Liver (tissue), 7 donors: ENCODE measurements at regions not wholly inside any gene's neighbourhood (a gene's known extent, or its start where the extent isn't known, plus 50 kb on each side); places are given as distances from the start of the nearest gene placed in this dataset.

Experiments
- DNase-seq: peaks from one replicate; pipeline ENCODE4 v3.0.0-alpha.2; 2017; ENCODE audit warnings: low spot score
- H3K27ac ChIP-seq, 2 donors: one replicate each; pipeline ENCODE4 v1.7.0; 2013; ENCODE audit warnings: inconsistent platforms in 2 of 2, low read length in 2 of 2, control low read depth in 1 of 2, low read depth in 1 of 2, mild to moderate bottlenecking in 1 of 2
- H3K27me3 ChIP-seq, 4 donors: one replicate each; pipeline versions ENCODE4 v1.6.1 to v1.7.0; 2013; ENCODE audit warnings: low read length in 3 of 4, inconsistent platforms in 1 of 4, mild to moderate bottlenecking in 1 of 4, moderate library complexity in 1 of 4; ENCODE audit not compliant: control insufficient read depth in 4 of 4, insufficient read depth in 4 of 4
- H3K36me3 ChIP-seq, 4 donors: one replicate each; pipeline versions ENCODE4 v1.6.1 to v1.7.0; 2013; ENCODE audit warnings: low read length in 3 of 4, mild to moderate bottlenecking in 3 of 4, low read depth in 1 of 4, moderate library complexity in 1 of 4; ENCODE audit not compliant: control insufficient read depth in 4 of 4, insufficient read depth in 3 of 4
- H3K4me1 ChIP-seq, 4 donors: one replicate each; pipeline versions ENCODE4 v1.6.1 to v1.7.0; 2013; ENCODE audit warnings: low read length in 3 of 4, mild to moderate bottlenecking in 3 of 4, moderate library complexity in 1 of 4; ENCODE audit not compliant: control insufficient read depth in 4 of 4, insufficient read depth in 4 of 4
- H3K4me3 ChIP-seq, 3 donors: one replicate each; pipeline versions ENCODE4 v1.6.1 to v1.7.0; 2013; ENCODE audit warnings: low read length in 3 of 3, control low read depth in 1 of 3, low read depth in 1 of 3, mild to moderate bottlenecking in 1 of 3
- H3K9ac ChIP-seq, 2 donors: one replicate each; pipeline ENCODE4 v1.7.0; 2013; ENCODE audit warnings: low read length in 2 of 2, mild to moderate bottlenecking in 2 of 2, moderate library complexity in 2 of 2, control low read depth in 1 of 2, low read depth in 1 of 2
- H3K9me3 ChIP-seq, 4 donors: one replicate each; pipeline versions ENCODE4 v1.6.1 to v1.7.0; 2013; ENCODE audit warnings: low read length in 3 of 4; ENCODE audit not compliant: control insufficient read depth in 4 of 4
- EGR1 ChIP-seq, 2 donors: IDR thresholded peaks; 2 replicates each; pipeline ENCODE4 v1.6.1; 2016 to 2018; ENCODE audit warnings: antibody characterized with exemption in 2 of 2, low read depth in 2 of 2
- FOXA1 ChIP-seq: IDR thresholded peaks from 2 replicates; pipeline ENCODE4 v1.6.1; 2016; ENCODE audit warnings: antibody characterized with exemption
- FOXA2 ChIP-seq: IDR thresholded peaks from 2 replicates; pipeline ENCODE4 v1.6.1; 2016; ENCODE audit warnings: antibody characterized with exemption
- GABPA ChIP-seq, 2 donors: IDR thresholded peaks in 1 of 2; conservative IDR thresholded peaks in 1 of 2; 2 replicates each; pipeline ENCODE4 v1.6.1; 2016; ENCODE audit warnings: antibody characterized with exemption in 2 of 2, mild to moderate bottlenecking in 1 of 2, moderate library complexity in 1 of 2
- HNF4A ChIP-seq, 2 donors: conservative IDR thresholded peaks; 2 replicates each; pipeline ENCODE4 v1.6.1; 2016; ENCODE audit warnings: antibody characterized with exemption in 2 of 2, mild to moderate bottlenecking in 2 of 2
- HNF4G ChIP-seq: IDR thresholded peaks from 2 replicates; pipeline ENCODE4 v1.6.1; 2016; ENCODE audit warnings: antibody characterized with exemption
- JUND ChIP-seq, 2 donors: IDR thresholded peaks; 2 replicates each; pipeline ENCODE4 v1.6.1; 2016; ENCODE audit warnings: antibody characterized with exemption in 2 of 2
- NR2F2 ChIP-seq: IDR thresholded peaks from 2 replicates; pipeline ENCODE4 v1.6.1; 2016; ENCODE audit warnings: antibody characterized with exemption
- RAD21 ChIP-seq, 2 donors: IDR thresholded peaks; 2 replicates each; pipeline ENCODE4 v1.6.1; 2016; ENCODE audit warnings: antibody characterized with exemption in 2 of 2, mild to moderate bottlenecking in 2 of 2
- RXRA ChIP-seq, 2 donors: IDR thresholded peaks; 2 replicates each; pipeline ENCODE4 v1.6.1; 2017 to 2018; ENCODE audit warnings: antibody characterized with exemption in 2 of 2, mild to moderate bottlenecking in 1 of 2
- SP1 ChIP-seq: IDR thresholded peaks from 2 replicates; pipeline ENCODE4 v1.6.1; 2018; ENCODE audit warnings: antibody characterized with exemption, mild to moderate bottlenecking
- TAF1 ChIP-seq: conservative IDR thresholded peaks from 2 replicates; pipeline ENCODE4 v1.6.1; 2016; ENCODE audit warnings: antibody characterized with exemption, mild to moderate bottlenecking
- YY1 ChIP-seq: IDR thresholded peaks from 2 replicates; pipeline ENCODE4 v1.6.1; 2016; ENCODE audit warnings: antibody characterized with exemption, mild to moderate bottlenecking
- TF ChIP-seq, protein P1 (sequence below): IDR thresholded peaks from 2 replicates; pipeline ENCODE4 v1.6.1; 2016; ENCODE audit warnings: antibody characterized with exemption
- TF ChIP-seq, protein P2 (sequence below): fragments of 150-350 bp; IDR thresholded peaks from 2 replicates; pipeline ENCODE4 v1.5.1; 2017; ENCODE audit warnings: improper control_type of control experiment, low read depth, low read length; ENCODE audit not compliant: missing input control
- TF ChIP-seq, protein P3 (sequence below): IDR thresholded peaks from 2 replicates; pipeline ENCODE4 v1.6.1; 2016; ENCODE audit warnings: antibody characterized with exemption, mild to moderate bottlenecking
- TF ChIP-seq, protein P4 (sequence below): IDR thresholded peaks from 2 replicates; pipeline ENCODE4 v1.6.1; 2016; ENCODE audit warnings: antibody characterized with exemption
- TF ChIP-seq, protein P5 (sequence below): IDR thresholded peaks from 2 replicates; pipeline ENCODE4 v1.6.1; 2016; ENCODE audit warnings: antibody characterized with exemption
- donor health status: healthy.
- donor health status: healthy.
- donor health status: healthy.
- donor health status: healthy.

DNA sequence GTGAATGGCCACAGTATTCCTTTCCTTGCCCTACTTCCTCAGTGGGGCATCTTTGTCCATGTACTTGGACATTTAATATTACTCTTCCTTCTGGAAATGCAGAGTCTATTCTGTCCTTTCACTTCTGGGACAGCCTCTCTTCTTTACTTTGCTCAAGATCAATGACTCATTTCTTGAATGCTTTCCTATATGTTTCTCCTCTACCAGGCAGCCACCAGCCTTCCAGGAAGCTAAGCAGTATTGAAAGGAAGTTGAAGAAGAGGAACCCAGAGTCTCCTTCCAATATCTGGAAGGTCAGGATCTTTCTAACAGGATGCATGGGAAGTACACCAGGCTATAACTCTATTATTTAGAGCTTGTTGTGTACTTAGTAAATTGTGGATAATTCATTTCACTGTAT is 182.8 kb downstream of the CD47 start:
- DNase-seq: no peak
- no peaks in the 10 kb centered on the region for H3K9me3 ChIP-seq
- H3K4me3 ChIP-seq: no peak overlapping the region
- H3K27ac ChIP-seq: no peak overlapping the region
- H3K27me3 ChIP-seq: no peaks in the 10 kb centered on the region
- TF ChIP-seq HNF4G (no peak), RXRA (IDR thresholded peaks at IDR 0.05) (no peak), TAF1 (no peak), NR2F2 (no peak), EGR1 (IDR thresholded peaks at IDR 0.05; ENCODE audit: low read depth in 2 of 2) (no peak), FOXA2 (no peak), FOXA1 (no peak), JUND (IDR thresholded peaks at IDR 0.05) (no peak), RAD21 (IDR thresholded peaks at IDR 0.05) (no peak), YY1 (no peak), SP1 (no peak), GABPA (IDR thresholded peaks at IDR 0.05 in 1 of 2, conservative IDR thresholded peaks at IDR 0.05 in 1 of 2) (no peak), HNF4A (conservative IDR thresholded peaks at IDR 0.05) (no peak)
- TF ChIP-seq, protein P1, sequence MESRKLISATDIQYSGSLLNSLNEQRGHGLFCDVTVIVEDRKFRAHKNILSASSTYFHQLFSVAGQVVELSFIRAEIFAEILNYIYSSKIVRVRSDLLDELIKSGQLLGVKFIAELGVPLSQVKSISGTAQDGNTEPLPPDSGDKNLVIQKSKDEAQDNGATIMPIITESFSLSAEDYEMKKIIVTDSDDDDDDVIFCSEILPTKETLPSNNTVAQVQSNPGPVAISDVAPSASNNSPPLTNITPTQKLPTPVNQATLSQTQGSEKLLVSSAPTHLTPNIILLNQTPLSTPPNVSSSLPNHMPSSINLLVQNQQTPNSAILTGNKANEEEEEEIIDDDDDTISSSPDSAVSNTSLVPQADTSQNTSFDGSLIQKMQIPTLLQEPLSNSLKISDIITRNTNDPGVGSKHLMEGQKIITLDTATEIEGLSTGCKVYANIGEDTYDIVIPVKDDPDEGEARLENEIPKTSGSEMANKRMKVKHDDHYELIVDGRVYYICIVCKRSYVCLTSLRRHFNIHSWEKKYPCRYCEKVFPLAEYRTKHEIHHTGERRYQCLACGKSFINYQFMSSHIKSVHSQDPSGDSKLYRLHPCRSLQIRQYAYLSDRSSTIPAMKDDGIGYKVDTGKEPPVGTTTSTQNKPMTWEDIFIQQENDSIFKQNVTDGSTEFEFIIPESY: no peak
- TF ChIP-seq, protein P2, sequence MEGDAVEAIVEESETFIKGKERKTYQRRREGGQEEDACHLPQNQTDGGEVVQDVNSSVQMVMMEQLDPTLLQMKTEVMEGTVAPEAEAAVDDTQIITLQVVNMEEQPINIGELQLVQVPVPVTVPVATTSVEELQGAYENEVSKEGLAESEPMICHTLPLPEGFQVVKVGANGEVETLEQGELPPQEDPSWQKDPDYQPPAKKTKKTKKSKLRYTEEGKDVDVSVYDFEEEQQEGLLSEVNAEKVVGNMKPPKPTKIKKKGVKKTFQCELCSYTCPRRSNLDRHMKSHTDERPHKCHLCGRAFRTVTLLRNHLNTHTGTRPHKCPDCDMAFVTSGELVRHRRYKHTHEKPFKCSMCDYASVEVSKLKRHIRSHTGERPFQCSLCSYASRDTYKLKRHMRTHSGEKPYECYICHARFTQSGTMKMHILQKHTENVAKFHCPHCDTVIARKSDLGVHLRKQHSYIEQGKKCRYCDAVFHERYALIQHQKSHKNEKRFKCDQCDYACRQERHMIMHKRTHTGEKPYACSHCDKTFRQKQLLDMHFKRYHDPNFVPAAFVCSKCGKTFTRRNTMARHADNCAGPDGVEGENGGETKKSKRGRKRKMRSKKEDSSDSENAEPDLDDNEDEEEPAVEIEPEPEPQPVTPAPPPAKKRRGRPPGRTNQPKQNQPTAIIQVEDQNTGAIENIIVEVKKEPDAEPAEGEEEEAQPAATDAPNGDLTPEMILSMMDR: no peak
- TF ChIP-seq, protein P3, sequence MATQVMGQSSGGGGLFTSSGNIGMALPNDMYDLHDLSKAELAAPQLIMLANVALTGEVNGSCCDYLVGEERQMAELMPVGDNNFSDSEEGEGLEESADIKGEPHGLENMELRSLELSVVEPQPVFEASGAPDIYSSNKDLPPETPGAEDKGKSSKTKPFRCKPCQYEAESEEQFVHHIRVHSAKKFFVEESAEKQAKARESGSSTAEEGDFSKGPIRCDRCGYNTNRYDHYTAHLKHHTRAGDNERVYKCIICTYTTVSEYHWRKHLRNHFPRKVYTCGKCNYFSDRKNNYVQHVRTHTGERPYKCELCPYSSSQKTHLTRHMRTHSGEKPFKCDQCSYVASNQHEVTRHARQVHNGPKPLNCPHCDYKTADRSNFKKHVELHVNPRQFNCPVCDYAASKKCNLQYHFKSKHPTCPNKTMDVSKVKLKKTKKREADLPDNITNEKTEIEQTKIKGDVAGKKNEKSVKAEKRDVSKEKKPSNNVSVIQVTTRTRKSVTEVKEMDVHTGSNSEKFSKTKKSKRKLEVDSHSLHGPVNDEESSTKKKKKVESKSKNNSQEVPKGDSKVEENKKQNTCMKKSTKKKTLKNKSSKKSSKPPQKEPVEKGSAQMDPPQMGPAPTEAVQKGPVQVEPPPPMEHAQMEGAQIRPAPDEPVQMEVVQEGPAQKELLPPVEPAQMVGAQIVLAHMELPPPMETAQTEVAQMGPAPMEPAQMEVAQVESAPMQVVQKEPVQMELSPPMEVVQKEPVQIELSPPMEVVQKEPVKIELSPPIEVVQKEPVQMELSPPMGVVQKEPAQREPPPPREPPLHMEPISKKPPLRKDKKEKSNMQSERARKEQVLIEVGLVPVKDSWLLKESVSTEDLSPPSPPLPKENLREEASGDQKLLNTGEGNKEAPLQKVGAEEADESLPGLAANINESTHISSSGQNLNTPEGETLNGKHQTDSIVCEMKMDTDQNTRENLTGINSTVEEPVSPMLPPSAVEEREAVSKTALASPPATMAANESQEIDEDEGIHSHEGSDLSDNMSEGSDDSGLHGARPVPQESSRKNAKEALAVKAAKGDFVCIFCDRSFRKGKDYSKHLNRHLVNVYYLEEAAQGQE: no peak
- TF ChIP-seq, protein P4, sequence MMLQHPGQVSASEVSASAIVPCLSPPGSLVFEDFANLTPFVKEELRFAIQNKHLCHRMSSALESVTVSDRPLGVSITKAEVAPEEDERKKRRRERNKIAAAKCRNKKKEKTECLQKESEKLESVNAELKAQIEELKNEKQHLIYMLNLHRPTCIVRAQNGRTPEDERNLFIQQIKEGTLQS: no peak
- TF ChIP-seq, protein P5, sequence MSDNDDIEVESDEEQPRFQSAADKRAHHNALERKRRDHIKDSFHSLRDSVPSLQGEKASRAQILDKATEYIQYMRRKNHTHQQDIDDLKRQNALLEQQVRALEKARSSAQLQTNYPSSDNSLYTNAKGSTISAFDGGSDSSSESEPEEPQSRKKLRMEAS: no peak
- no peak overlapping the region for H3K9ac ChIP-seq
- no peaks in the 10 kb centered on the region for H3K4me1 ChIP-seq
- H3K36me3 ChIP-seq: no peaks in the 10 kb centered on the region
